Omental fat pad (tissue), 3 donors: ENCODE measurements at regions not wholly inside any gene's neighbourhood (a gene's known extent, or its start where the extent isn't known, plus 50 kb on each side); places are given as distances from the start of the nearest gene placed in this dataset.

Experiments
- ATAC-seq: fragments of 150-250 bp; one replicate; pipeline ENCODE4 v1.9.1; 2016; ENCODE audit warnings: mild to moderate bottlenecking, moderate library complexity; ENCODE audit not compliant: low FRiP score
- DNase-seq: peaks from one replicate; pipeline ENCODE4 v3.0.0-alpha.2; 2019; ENCODE audit warnings: low spot score
- TF ChIP-seq, protein P1 (sequence below), 3 donors: fragments of 450-650 bp; IDR thresholded peaks; one replicate each; pipeline ENCODE4 v1.5.1; 2016 to 2017; ENCODE audit warnings: antibody characterized with exemption in 3 of 3, mild to moderate bottlenecking in 3 of 3, moderate library complexity in 2 of 3

- ATAC-seq (no peak), DNase-seq (no peak)
- TF ChIP-seq, protein P1, sequence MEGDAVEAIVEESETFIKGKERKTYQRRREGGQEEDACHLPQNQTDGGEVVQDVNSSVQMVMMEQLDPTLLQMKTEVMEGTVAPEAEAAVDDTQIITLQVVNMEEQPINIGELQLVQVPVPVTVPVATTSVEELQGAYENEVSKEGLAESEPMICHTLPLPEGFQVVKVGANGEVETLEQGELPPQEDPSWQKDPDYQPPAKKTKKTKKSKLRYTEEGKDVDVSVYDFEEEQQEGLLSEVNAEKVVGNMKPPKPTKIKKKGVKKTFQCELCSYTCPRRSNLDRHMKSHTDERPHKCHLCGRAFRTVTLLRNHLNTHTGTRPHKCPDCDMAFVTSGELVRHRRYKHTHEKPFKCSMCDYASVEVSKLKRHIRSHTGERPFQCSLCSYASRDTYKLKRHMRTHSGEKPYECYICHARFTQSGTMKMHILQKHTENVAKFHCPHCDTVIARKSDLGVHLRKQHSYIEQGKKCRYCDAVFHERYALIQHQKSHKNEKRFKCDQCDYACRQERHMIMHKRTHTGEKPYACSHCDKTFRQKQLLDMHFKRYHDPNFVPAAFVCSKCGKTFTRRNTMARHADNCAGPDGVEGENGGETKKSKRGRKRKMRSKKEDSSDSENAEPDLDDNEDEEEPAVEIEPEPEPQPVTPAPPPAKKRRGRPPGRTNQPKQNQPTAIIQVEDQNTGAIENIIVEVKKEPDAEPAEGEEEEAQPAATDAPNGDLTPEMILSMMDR (IDR thresholded peaks at IDR 0.05), result no peak
Observed at GRCh38 chr1:114324662-114324965, 170.9 kb upstream of the SYT6 start.

DNA sequence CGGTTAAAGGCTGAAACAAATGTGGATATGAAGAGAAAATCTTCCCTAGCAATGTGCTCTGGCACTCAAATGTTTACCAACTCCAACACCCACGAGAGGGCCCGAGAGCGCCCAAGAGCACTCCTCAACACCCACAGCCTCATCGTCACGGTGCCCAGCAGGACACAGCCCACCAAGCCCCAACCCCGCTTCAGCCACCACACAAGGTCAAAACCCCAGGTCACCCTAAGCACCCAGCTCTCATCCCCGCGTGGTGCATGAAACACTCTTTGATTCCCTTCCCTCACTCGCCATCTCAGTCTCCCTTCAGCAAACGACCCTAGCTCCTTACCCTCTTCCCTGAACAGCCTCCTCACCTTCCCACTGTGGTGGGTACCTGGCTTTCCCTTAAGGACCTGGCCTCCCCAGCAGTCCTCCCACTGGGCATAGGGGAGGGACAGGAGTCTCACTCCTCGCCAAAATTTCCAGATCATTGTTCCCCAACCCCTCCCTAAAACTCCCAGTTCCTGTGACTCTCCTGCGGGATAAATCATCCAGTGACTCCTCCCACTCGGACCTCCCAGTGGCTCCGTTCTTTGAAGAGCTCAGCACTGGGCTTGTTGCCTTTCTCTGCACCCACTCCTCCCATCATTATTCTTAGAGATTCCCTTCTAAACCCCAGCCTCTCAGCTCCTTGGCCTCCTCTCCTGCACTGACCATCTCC, 170.4 kb upstream of the SYT6 start:
- TF ChIP-seq, protein P1 (IDR thresholded peaks at IDR 0.05), result no peak
- ATAC-seq, result no peak
- no peak for DNase-seq

GRCh38 chr1:114322734-114323133, 169.1 kb upstream of the SYT6 start:
- DNase-seq, result no peak
- TF ChIP-seq, protein P1 (IDR thresholded peaks at IDR 0.05), result no peak
- ATAC-seq, result no peak

GRCh38 chr1:114322207-114322606, 168.5 kb upstream of the SYT6 start:
- TF ChIP-seq, protein P1 (IDR thresholded peaks at IDR 0.05), result no peak
- DNase-seq (no peak), ATAC-seq (no peak)

GRCh38 chr1:114320586-114320985, 166.9 kb upstream of the SYT6 start:
- ATAC-seq (no peak), DNase-seq (no peak)
- TF ChIP-seq, protein P1 (IDR thresholded peaks at IDR 0.05), result no peak

DNA sequence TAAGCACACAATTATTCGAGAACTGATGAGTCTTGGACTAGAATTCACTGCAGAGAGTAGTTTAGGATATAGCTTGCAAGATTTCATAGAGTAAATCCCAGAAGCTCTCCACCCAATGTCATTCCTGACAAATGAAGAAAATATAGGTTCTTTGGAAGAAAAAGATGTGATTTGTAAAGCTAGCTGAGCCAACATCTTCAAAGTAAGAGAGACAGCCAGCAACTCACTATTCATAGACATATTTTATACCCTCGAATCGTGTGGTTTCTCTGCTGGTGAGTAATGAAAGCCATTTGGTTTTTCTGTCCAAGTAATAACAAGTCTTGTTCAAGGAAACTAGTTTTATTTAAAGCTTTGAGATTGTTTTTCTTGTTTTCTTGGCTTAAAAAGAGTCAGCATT, 165.7 kb upstream of the SYT6 start:
- no peak for DNase-seq
- ATAC-seq, result no peak
- TF ChIP-seq, protein P1 (IDR thresholded peaks at IDR 0.05), result no peak

- no peak for ATAC-seq
- DNase-seq, result no peak
- TF ChIP-seq, protein P1 (IDR thresholded peaks at IDR 0.05), result no peak
Observed at GRCh38 chr1:114318961-114319360, 165.3 kb upstream of the SYT6 start.
